Lower lobe of right lung (tissue), 2 donors: ENCODE measurements at regions not wholly inside any gene's neighbourhood (a gene's known extent, or its start where the extent isn't known, plus 50 kb on each side); places are given as distances from the start of the nearest gene placed in this dataset.

Experiments
- ATAC-seq, 2 donors: fragments of 200-7000 bp; cut with Tn5 transposase; one replicate each; pipeline ENCODE4 v1.9.1; 2020 to 2022; ENCODE audit warnings: mild to moderate bottlenecking in 2 of 2, moderate library complexity in 2 of 2
- DNase-seq: peaks from one replicate; pipeline ENCODE4 v3.0.0-alpha.2; 2020
- H3K27ac ChIP-seq: fragments of 200-600 bp; one replicate; pipeline ENCODE4 v1.8.0; 2022
- H3K27me3 ChIP-seq: fragments of 200-600 bp; one replicate; pipeline ENCODE4 v1.8.0; 2022; ENCODE audit warnings: low read depth
- H3K36me3 ChIP-seq: fragments of 200-600 bp; one replicate; pipeline ENCODE4 v1.8.0; 2022; ENCODE audit warnings: mild to moderate bottlenecking
- H3K4me1 ChIP-seq: fragments of 200-600 bp; one replicate; pipeline ENCODE4 v1.8.0; 2022
- H3K4me3 ChIP-seq: fragments of 200-600 bp; one replicate; pipeline ENCODE4 v1.8.0; 2022; ENCODE audit warnings: mild to moderate bottlenecking
- H3K9me3 ChIP-seq: fragments of 200-600 bp; one replicate; pipeline ENCODE4 v1.8.0; 2022
- intact Hi-C: fragments of 100-400 bp; cut with DNase I; formaldehyde crosslinking; loops from one replicate; pipeline ENCODE4 v1.11.0; 2022
- TF ChIP-seq, protein P1 (sequence below): fragments of 200-600 bp; IDR thresholded peaks from one replicate; pipeline ENCODE4 v1.8.0; 2022; ENCODE audit warnings: antibody characterized with exemption, mild to moderate bottlenecking
- donor health status: DM: no; HTN: yes; CAD: no; lungs with severe emphysema.

DNA sequence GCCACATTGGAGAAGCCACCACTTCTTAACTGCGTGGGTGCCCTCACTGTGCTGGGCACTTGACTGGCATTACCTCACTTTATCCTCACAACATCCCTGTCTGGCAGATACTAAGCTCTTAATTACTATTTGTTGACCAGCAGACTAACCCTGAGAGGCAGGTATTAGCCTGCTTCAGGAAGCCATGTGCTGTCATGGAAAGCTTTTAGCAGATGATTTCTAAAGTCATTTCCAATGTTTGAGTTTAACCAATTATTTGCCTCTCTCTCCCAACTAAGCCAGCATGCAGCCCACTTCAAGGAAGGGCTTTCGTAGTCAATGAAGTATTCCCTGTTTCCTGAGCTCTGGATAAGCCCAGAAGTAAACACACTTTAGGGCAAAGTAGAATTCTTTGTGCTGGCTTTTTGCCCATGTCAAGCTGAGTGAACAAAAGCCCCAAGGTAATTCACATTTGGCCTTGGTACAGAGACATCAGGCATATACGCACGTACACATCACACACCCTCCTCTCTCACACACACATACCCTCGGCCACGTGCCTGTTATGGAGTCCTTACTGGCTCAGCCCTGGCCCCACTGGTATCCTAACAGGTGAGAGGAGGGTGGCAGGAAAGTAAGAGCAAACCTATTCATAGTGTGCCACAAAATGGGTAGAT, 108.6 kb downstream of the C1D start:
- Histone ChIP-seq H3K27ac (no peak overlapping the region), H3K4me1 (peaks cover 24% of the 10 kb centered on the region), H3K36me3 (no peaks in the 10 kb centered on the region), H3K27me3 (no peaks in the 10 kb centered on the region), H3K9me3 (no peaks in the 10 kb centered on the region), H3K4me3 (no peak overlapping the region)
- peak; percentile 47 for DNase-seq
- ATAC-seq, result no peak
- TF ChIP-seq, protein P1, sequence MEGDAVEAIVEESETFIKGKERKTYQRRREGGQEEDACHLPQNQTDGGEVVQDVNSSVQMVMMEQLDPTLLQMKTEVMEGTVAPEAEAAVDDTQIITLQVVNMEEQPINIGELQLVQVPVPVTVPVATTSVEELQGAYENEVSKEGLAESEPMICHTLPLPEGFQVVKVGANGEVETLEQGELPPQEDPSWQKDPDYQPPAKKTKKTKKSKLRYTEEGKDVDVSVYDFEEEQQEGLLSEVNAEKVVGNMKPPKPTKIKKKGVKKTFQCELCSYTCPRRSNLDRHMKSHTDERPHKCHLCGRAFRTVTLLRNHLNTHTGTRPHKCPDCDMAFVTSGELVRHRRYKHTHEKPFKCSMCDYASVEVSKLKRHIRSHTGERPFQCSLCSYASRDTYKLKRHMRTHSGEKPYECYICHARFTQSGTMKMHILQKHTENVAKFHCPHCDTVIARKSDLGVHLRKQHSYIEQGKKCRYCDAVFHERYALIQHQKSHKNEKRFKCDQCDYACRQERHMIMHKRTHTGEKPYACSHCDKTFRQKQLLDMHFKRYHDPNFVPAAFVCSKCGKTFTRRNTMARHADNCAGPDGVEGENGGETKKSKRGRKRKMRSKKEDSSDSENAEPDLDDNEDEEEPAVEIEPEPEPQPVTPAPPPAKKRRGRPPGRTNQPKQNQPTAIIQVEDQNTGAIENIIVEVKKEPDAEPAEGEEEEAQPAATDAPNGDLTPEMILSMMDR, result no peak
- intact Hi-C loops, result no loop called here

DNA sequence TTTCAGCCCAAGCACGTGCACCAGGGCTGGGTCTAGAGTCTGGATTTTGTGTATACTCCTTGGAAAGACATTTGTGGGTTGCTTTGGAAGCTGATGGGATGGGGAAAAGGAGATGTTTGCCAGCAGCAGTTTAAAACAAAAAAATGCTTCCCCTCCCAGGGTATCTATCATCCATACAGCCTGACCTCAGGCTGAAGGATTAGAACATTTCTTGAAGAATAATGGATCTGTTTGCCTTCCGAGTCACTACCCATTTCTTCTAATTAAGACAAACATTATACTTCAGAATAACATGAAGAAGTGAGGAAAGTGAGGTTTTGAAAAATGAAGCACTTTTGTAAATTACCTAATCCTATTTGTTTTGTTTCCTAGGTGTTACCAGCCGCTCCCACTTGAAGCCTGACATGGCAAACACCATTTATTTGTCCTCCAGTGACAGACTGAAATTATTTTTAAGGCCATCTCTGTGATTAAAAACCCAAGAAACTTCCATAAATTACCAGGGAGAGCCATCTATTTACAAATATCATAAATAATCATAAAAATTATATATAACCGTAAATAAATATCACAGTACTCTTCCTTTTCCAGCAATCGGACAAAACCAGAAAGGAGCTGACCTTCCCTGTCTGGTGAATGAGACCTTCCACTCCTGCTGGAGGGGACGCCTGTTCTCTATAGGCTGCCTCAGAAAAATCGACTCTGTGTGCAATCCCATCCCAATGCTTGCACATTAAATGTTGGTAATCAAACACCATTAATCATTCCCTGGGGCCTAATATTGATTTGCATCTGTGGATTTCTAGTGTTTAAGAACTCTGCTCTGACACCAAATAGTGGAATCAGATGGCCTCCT, 106.8 kb downstream of the C1D start:
- H3K4me3 ChIP-seq, result no peak overlapping the region
- ATAC-seq (peak in 1 of 2 donors; percentile 33), DNase-seq (no peak)
- TF ChIP-seq, protein P1, result no peak
- H3K4me1 ChIP-seq, result peaks cover 17% of the 10 kb centered on the region
- no peaks in the 10 kb centered on the region for H3K9me3 ChIP-seq
- no peaks in the 10 kb centered on the region for H3K27me3 ChIP-seq
- no peak overlapping the region for H3K27ac ChIP-seq
- intact Hi-C loops, result no loop called here
- H3K36me3 ChIP-seq, result no peaks in the 10 kb centered on the region

DNA sequence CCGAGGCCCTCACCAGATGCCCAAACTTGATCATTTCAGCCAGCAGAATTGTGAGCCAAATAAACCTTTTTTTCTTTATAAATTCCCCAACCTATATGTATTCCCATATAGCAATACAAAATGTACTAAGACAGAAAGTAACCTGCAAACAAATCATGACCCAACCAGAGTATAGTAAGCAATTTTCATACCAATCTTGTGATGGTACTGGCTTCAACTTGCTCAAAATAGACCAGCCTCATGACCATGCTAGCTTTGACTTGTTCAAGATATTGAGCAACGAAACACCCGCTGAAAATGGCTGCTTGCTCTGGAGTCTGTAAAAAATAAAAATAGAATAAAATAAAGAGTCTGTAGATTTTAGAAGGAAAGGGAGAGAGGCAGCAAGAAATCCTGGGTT, 97.6 kb downstream of the C1D start:
- H3K9me3 ChIP-seq, result no peaks in the 10 kb centered on the region
- no peaks in the 10 kb centered on the region for H3K36me3 ChIP-seq
- TF ChIP-seq, protein P1, result no peak
- no peaks in the 10 kb centered on the region for H3K27me3 ChIP-seq
- intact Hi-C loops, result no loop called here
- DNase-seq (no peak), ATAC-seq (no peak)
- H3K27ac ChIP-seq, result no peak overlapping the region
- no peaks in the 10 kb centered on the region for H3K4me1 ChIP-seq
- no peak overlapping the region for H3K4me3 ChIP-seq

DNA sequence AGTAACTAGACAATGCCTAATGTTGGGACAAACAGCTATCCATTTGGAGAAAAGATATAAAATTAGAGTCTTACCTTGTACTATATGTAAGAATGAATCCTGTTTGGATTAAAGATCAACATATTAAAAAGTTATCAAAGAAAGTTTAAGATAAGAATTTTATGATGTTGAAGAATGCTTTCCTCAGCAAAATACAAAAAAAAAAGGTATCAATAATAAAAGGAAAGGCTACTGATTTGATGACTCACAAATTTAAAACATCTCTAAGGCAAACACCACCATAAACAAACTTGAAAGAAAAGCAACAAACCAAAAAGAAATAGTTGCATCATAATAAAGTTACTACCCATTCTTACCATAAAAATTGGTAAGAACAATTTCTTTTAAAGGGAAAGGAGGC, 92.7 kb downstream of the C1D start:
- DNase-seq (no peak), ATAC-seq (no peak)
- H3K4me1 ChIP-seq, result no peaks in the 10 kb centered on the region
- no peaks in the 10 kb centered on the region for H3K9me3 ChIP-seq
- H3K27me3 ChIP-seq, result no peaks in the 10 kb centered on the region
- H3K36me3 ChIP-seq, result no peaks in the 10 kb centered on the region
- no peak overlapping the region for H3K4me3 ChIP-seq
- intact Hi-C loops, result no loop called here
- TF ChIP-seq, protein P1, result no peak
- H3K27ac ChIP-seq, result no peak overlapping the region

DNA sequence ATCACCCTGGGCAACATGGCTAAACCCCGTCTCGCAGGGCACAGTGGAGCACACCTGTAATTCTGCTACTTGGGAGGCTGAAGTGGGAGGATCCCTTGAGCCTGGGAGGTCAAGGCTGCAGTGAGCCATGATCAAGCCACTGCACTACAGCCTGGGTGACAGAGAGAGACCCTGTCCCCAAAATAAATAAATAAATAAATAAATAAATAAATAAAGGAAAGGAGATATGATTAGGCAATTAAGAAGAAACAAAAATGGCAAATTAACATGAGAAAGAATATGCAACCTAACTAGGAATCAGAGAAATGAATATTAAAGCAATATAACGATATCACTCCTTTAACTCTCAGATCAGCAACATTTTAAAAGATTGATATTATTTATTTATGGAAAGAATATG, 92.3 kb downstream of the C1D start:
- DNase-seq, result no peak
- intact Hi-C loops, result no loop called here

More for the DNA sequence above, 92.3 kb downstream of the C1D start:
- Histone ChIP-seq H3K27me3 (no peaks in the 10 kb centered on the region), H3K4me3 (no peak overlapping the region), H3K9me3 (no peaks in the 10 kb centered on the region), H3K36me3 (no peaks in the 10 kb centered on the region), H3K27ac (no peak overlapping the region), H3K4me1 (no peaks in the 10 kb centered on the region)
- TF ChIP-seq, protein P1, result no peak
- ATAC-seq, result no peak
